ENCODE measurements at regions not wholly inside any gene's neighbourhood (a gene's known extent, or its start where the extent isn't known, plus 50 kb on each side); places are given as distances from the start of the nearest gene placed in this dataset.

DNA sequence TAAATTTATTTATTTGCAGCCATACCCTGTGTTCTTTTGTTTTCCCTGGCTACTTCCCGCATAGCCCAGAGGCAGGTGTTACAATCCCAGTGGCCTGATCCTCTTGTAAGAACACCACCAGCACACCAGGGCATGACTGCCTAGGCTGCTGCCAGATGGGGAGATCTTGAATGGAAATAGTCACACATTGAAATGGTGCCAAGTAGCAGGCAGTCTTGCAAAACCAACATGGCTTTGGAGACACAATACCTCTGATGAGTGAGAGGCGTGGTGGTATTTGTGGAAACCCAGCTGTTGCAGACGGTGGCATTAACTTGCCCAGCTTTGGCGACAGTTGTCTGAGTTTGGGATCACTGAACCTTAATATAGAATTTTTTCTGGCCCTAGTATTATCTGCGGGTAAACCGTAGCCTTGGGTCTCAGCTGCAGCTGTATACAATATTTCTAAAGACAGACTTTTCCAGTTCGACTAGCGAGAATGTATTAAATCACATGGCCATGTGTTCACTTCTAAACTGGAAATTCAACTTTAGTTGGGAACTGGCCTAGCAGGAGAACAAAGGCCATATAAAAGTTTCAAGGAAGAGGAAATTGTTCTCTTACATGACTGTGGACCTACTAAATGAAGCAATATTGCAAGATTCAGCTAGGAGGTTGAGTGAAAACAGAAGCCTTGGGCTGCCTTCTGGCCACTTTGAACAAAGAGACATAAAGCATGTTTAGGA, 277.0 kb downstream of the SMARCA2 start:
- H3K27me3 ChIP-seq (ENCODE audit: control insufficient read depth in 1 of 2, insufficient read depth in 2 of 2, low read length in 2 of 2) = peaks cover 0 to 5% of the 10 kb centered on the region in 2 experiments; a peak in 1 of 5 replicates
- no peak for TF ChIP-seq ZNF296 (CRISPR knock-in tag; conservative IDR thresholded peaks at IDR 0.05)
- TF ChIP-seq HOXA7 (CRISPR knock-in tag; IDR thresholded peaks at IDR 0.05) = no peak
- no peak for TF ChIP-seq ZNF562 (CRISPR knock-in tag; IDR thresholded peaks at IDR 0.05; ENCODE audit: borderline replicate concordance)
- TF ChIP-seq, protein P1, sequence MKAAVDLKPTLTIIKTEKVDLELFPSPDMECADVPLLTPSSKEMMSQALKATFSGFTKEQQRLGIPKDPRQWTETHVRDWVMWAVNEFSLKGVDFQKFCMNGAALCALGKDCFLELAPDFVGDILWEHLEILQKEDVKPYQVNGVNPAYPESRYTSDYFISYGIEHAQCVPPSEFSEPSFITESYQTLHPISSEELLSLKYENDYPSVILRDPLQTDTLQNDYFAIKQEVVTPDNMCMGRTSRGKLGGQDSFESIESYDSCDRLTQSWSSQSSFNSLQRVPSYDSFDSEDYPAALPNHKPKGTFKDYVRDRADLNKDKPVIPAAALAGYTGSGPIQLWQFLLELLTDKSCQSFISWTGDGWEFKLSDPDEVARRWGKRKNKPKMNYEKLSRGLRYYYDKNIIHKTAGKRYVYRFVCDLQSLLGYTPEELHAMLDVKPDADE (CRISPR knock-in tag; IDR thresholded peaks at IDR 0.05) = no peak
- TF ChIP-seq KDM2A (CRISPR knock-in tag; IDR thresholded peaks at IDR 0.05; ENCODE audit: borderline replicate concordance, low read depth) = no peak
- TF ChIP-seq ZNF446 (CRISPR knock-in tag; IDR thresholded peaks at IDR 0.05) = no peak
- TF ChIP-seq ZNF335 (CRISPR knock-in tag; IDR thresholded peaks at IDR 0.05) = no peak
- TF ChIP-seq MLLT10 (CRISPR knock-in tag; IDR thresholded peaks at IDR 0.05) = no peak
- TF ChIP-seq, protein P2, sequence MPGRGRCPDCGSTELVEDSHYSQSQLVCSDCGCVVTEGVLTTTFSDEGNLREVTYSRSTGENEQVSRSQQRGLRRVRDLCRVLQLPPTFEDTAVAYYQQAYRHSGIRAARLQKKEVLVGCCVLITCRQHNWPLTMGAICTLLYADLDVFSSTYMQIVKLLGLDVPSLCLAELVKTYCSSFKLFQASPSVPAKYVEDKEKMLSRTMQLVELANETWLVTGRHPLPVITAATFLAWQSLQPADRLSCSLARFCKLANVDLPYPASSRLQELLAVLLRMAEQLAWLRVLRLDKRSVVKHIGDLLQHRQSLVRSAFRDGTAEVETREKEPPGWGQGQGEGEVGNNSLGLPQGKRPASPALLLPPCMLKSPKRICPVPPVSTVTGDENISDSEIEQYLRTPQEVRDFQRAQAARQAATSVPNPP (CRISPR knock-in tag; IDR thresholded peaks at IDR 0.05) = no peak
- TF ChIP-seq NFIB (CRISPR knock-in tag; IDR thresholded peaks at IDR 0.05; ENCODE audit: borderline replicate concordance) = no peak
- no peak for TF ChIP-seq ZKSCAN1 (IDR thresholded peaks at IDR 0.05; ENCODE audit: low read length)
- H3K36me3 ChIP-seq (replicated peaks in 1 of 2; ENCODE audit: control insufficient read depth in 1 of 2, insufficient read depth in 2 of 2, low read length in 2 of 2) = no peaks in the 10 kb centered on the region
- no peak for ATAC-seq
- no peak for DNase-seq (ENCODE audit: low spot score)
- no peak overlapping the region for H3K4me3 ChIP-seq (replicated peaks in 1 of 3; ENCODE audit: insufficient read depth in 1 of 3, low read depth in 2 of 3, low read length in 3 of 3)
- no peak overlapping the region for H3K4me2 ChIP-seq (ENCODE audit: low read depth, low read length)
- H3K27ac ChIP-seq (ENCODE audit: extremely low read length, insufficient read depth, low read length) = no peak overlapping the region
- ChIA-PET POLR2A (no interaction called here), CTCF (ENCODE audit: low intra/inter-chr PET ratio, low total read pairs) (no interaction called here)
- in situ Hi-C loops (cut with HindIII; ENCODE audit: extremely low pct_ligation_motif_present, low pct_unique_long_range_greater_than_20kb) = no loop called here
- no peak overlapping the region for H3K9ac ChIP-seq (ENCODE audit: insufficient read depth, low read depth, low read length)
- intact Hi-C loops (cut with micrococcal nuclease; ENCODE audit: unreplicated experiment) = no loop called here
- H4K20me1 ChIP-seq (ENCODE audit: insufficient read depth, low read length) = no peaks in the 10 kb centered on the region
- H3K79me2 ChIP-seq (ENCODE audit: insufficient read depth, low read length) = no peaks in the 10 kb centered on the region
- H2AFZ ChIP-seq (ENCODE audit: low read length) = no peak overlapping the region
- FAIRE-seq = no peak
- peaks cover 8% of the 10 kb centered on the region for H3K4me1 ChIP-seq (ENCODE audit: insufficient read depth, low read length)
- BruUV-seq (replicated peaks) = no TSS peak
- 22% methylated on average over 8 of the region's 8 CpGs for WGBS (ENCODE audit: low lambda C conversion rate)
- no peaks in the 10 kb centered on the region for H3K9me3 ChIP-seq (ENCODE audit: low read length)

All from HepG2 (cell line).